ENCODE measurements at regions not wholly inside any gene's neighbourhood (a gene's known extent, or its start where the extent isn't known, plus 50 kb on each side); places are given as distances from the start of the nearest gene placed in this dataset.

DNA sequence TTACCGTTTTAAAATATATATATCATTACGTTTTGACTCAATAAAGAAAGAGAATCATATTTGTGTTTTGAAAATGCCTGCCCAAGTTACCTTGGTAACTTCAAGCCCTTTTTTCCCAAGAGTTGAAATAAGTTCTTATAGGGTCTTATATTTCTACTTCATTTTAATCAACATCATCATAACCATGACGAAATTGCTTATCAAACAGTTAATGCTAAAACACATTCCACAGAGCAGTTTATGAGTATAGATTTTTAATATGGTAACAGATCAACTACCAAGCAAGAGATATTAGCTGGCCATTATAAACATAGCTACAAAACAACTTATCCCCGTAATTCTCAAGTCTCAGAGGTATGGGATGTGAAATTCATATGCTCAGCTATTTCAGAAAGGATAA is 197.9 kb upstream of the LRRTM4 start:
- Histone ChIP-seq H3K36me3 (replicated peaks in 1 of 2; ENCODE audit: control insufficient read depth in 1 of 2, insufficient read depth in 2 of 2, low read length in 2 of 2) (no peaks in the 10 kb centered on the region), H3K4me3 (replicated peaks in 1 of 3; ENCODE audit: low read depth in 2 of 3, low read length in 3 of 3) (no peak overlapping the region), H3K4me2 (replicated peaks; ENCODE audit: extremely low read depth, low read length, poor library complexity, severe bottlenecking) (no peak overlapping the region), H4K20me1 (ENCODE audit: insufficient read depth, low read length) (no peaks in the 10 kb centered on the region), H3K9me3 (replicated peaks in 1 of 2; ENCODE audit: control insufficient read depth in 1 of 2, insufficient read depth in 1 of 2, low read length in 2 of 2) (no peaks in the 10 kb centered on the region), H3K9ac (ENCODE audit: insufficient read depth, low read length, poor library complexity, severe bottlenecking) (no peak overlapping the region), H2AFZ (ENCODE audit: insufficient read depth, low read depth, low read length, poor library complexity, severe bottlenecking) (no peak overlapping the region), H3K4me1 (ENCODE audit: control insufficient read depth in 1 of 2, insufficient read depth in 2 of 2, low read length in 2 of 2) (no peaks in the 10 kb centered on the region), H3K27ac (ENCODE audit: low read depth in 1 of 2, low read length in 2 of 2) (no peak overlapping the region), H3K79me2 (ENCODE audit: insufficient read depth, low read length) (no peaks in the 10 kb centered on the region), H3K27me3 (ENCODE audit: control insufficient read depth in 2 of 2, insufficient read depth in 2 of 2, low read length in 2 of 2) (no peaks in the 10 kb centered on the region)
- intact Hi-C loops (cut with micrococcal nuclease), result no loop called here
- Mint-ChIP-seq H3K27ac (no peak overlapping the region), H3K36me3 (no peaks in the 10 kb centered on the region), H3K4me3 (no peak overlapping the region), H3K4me1 (no peaks in the 10 kb centered on the region), H3K27me3 (ENCODE audit: low read depth in 3 of 3) (no peaks in the 10 kb centered on the region), H3K9me3 (peaks cover 0 to 2% (median 0%) of the 10 kb centered on the region in 7 donors)
- no CpG with 5 or more reads among the region's 4 CpGs for WGBS (ENCODE audit: insufficient coverage)
- TF ChIP-seq CTCF (IDR thresholded peaks at IDR 0.05), result no peak
- no peak for DNase-seq

DNA sequence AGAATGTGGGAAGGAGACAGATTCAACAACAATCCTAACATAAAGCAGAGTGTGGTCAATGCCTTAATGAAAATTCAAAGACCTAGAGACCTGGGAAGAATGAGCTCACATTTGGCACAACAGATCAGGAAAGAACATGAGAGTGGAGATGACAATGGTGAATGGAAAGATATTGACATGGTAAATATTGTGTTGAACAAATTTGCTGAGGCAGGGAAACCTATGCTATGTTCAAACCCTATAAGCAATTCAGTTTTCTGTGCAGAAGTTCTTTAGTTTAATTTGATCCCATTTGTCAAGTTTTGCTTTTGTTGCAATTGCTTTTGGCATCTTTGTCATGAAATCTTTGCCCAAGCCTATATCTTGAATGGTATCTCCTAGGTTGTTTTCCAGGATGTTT is 199.4 kb upstream of the LRRTM4 start:
- no peaks in the 10 kb centered on the region for H3K36me3 ChIP-seq (replicated peaks in 1 of 2; ENCODE audit: control insufficient read depth in 1 of 2, insufficient read depth in 2 of 2, low read length in 2 of 2)
- intact Hi-C loops (cut with micrococcal nuclease), result no loop called here
- DNase-seq, result no peak
- Mint-ChIP-seq H3K4me3 (no peak overlapping the region), H3K9me3 (peaks cover 0 to 4% (median 0%) of the 10 kb centered on the region in 7 donors), H3K27me3 (ENCODE audit: low read depth in 3 of 3) (no peaks in the 10 kb centered on the region), H3K36me3 (no peaks in the 10 kb centered on the region), H3K4me1 (no peaks in the 10 kb centered on the region), H3K27ac (no peak overlapping the region)
- H3K27me3 ChIP-seq (ENCODE audit: control insufficient read depth in 2 of 2, insufficient read depth in 2 of 2, low read length in 2 of 2), result no peaks in the 10 kb centered on the region
- no peak overlapping the region for H3K27ac ChIP-seq (ENCODE audit: low read depth in 1 of 2, low read length in 2 of 2)
- H3K4me1 ChIP-seq (ENCODE audit: control insufficient read depth in 1 of 2, insufficient read depth in 2 of 2, low read length in 2 of 2), result no peaks in the 10 kb centered on the region
- no peak overlapping the region for H2AFZ ChIP-seq (ENCODE audit: insufficient read depth, low read depth, low read length, poor library complexity, severe bottlenecking)
- H3K9me3 ChIP-seq (replicated peaks in 1 of 2; ENCODE audit: control insufficient read depth in 1 of 2, insufficient read depth in 1 of 2, low read length in 2 of 2), result no peaks in the 10 kb centered on the region
- no peak overlapping the region for H3K9ac ChIP-seq (ENCODE audit: insufficient read depth, low read length, poor library complexity, severe bottlenecking)
- H3K4me3 ChIP-seq (replicated peaks in 1 of 3; ENCODE audit: low read depth in 2 of 3, low read length in 3 of 3), result no peak overlapping the region
- H4K20me1 ChIP-seq (ENCODE audit: insufficient read depth, low read length), result no peaks in the 10 kb centered on the region
- TF ChIP-seq CTCF (IDR thresholded peaks at IDR 0.05), result no peak
- no peak overlapping the region for H3K4me2 ChIP-seq (replicated peaks; ENCODE audit: extremely low read depth, low read length, poor library complexity, severe bottlenecking)
- no peaks in the 10 kb centered on the region for H3K79me2 ChIP-seq (ENCODE audit: insufficient read depth, low read length)

All from CD14-positive monocyte (primary cell).